LHCN-M2 (cell line): ENCODE measurements at regions not wholly inside any gene's neighbourhood (a gene's known extent, or its start where the extent isn't known, plus 50 kb on each side); places are given as distances from the start of the nearest gene placed in this dataset.

Source experiments
- DNase-seq: peaks from one replicate; pipeline ENCODE4 v3.0.0-alpha.2; 2012; ENCODE audit warnings: low read depth

GRCh38 chr3:31004025-31004678 is 109.7 kb upstream of the GADL1 start:
- DNase-seq = peak; percentile 88

- DNase-seq = no peak
Observed at GRCh38 chr3:31008994-31009393, 114.5 kb upstream of the GADL1 start.

- DNase-seq = no peak
Observed at GRCh38 chr3:31009881-31010280, 115.4 kb upstream of the GADL1 start.

- peak; percentile 59 for DNase-seq
Observed at GRCh38 chr3:31010491-31010890, 116.0 kb upstream of the GADL1 start.

GRCh38 chr3:31011380-31011779 is 116.9 kb upstream of the GADL1 start:
- DNase-seq = no peak

- DNase-seq = no peak
Observed at GRCh38 chr3:31013090-31013489, 118.6 kb upstream of the GADL1 start.

- peak; percentile 35 for DNase-seq
Observed at GRCh38 chr3:31013843-31014242, 119.4 kb upstream of the GADL1 start.

GRCh38 chr3:31014317-31015040 is 120.0 kb upstream of the GADL1 start:
- DNase-seq = no peak

- no peak for DNase-seq
Observed at GRCh38 chr3:31016196-31016595, 121.7 kb upstream of the GADL1 start.

GRCh38 chr3:31022716-31023115 is 128.3 kb upstream of the GADL1 start:
- DNase-seq = no peak

GRCh38 chr3:31025541-31025940 is 131.1 kb upstream of the GADL1 start:
- no peak for DNase-seq

GRCh38 chr3:31027191-31027761 is 132.8 kb upstream of the GADL1 start:
- no peak for DNase-seq

- no peak for DNase-seq
Observed at GRCh38 chr3:31027914-31028313, 133.5 kb upstream of the GADL1 start.

GRCh38 chr3:31028766-31029165 is 134.3 kb upstream of the GADL1 start:
- DNase-seq = no peak

- DNase-seq = no peak
Observed at GRCh38 chr3:31029706-31030105, 135.2 kb upstream of the GADL1 start.

- no peak for DNase-seq
Observed at GRCh38 chr3:31035681-31036080, 141.2 kb upstream of the GADL1 start.

GRCh38 chr3:31038086-31038739 is 143.8 kb upstream of the GADL1 start:
- DNase-seq = no peak

- DNase-seq = peak; percentile 49
Observed at GRCh38 chr3:31039145-31039544, 144.7 kb upstream of the GADL1 start.

GRCh38 chr3:31041161-31041978 is 146.9 kb upstream of the GADL1 start:
- DNase-seq = peak; percentile 95

- DNase-seq = peak; percentile 29
Observed at GRCh38 chr3:31043184-31043819, 148.8 kb upstream of the GADL1 start.

- DNase-seq = no peak
Observed at GRCh38 chr3:31047673-31048072, 153.2 kb upstream of the GADL1 start.
